ENCODE measurements at regions not wholly inside any gene's neighbourhood (a gene's known extent, or its start where the extent isn't known, plus 50 kb on each side); places are given as distances from the start of the nearest gene placed in this dataset.

DNA sequence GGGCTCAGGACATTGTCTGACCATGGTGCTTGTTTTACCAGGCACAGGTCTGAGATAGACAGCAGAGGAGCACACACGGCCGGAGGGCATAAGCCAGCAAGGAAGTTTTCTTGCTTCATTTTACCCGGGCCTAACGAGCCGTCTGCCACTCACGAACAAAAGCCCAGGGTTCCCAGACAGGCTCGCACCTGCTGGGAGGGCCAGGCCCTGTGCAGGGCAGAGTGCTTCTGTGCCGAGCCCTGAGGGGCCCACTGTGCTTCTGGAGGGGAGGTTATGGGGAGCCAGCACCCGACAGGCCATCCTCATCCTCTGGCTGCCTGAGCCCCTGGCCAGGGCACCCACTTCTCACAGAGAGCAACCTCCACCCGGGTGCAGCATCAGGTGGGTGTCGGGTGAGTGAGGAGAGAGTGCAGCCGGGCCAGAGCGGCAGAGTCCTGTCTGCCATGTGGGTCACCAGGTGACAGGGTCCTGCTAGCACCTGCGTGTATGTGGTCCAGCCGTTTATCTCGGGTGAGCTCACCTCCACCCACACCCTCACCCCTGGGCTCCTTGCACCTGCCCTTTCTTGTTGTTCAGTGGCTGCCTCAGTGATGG is 297.9 kb downstream of the NDUFA10 start:
- H3K4me1 ChIP-seq, result no peaks in the 10 kb centered on the region
- no peaks in the 10 kb centered on the region for H3K27me3 ChIP-seq
- intact Hi-C loops (cut with DNase I; ENCODE audit: low total_unique reads), result no loop called here
- no peaks in the 10 kb centered on the region for H3K36me3 ChIP-seq
- DNase-seq, result no peak
- TF ChIP-seq POLR2A (IDR thresholded peaks at IDR 0.05), result no peak
- TF ChIP-seq, protein P1, sequence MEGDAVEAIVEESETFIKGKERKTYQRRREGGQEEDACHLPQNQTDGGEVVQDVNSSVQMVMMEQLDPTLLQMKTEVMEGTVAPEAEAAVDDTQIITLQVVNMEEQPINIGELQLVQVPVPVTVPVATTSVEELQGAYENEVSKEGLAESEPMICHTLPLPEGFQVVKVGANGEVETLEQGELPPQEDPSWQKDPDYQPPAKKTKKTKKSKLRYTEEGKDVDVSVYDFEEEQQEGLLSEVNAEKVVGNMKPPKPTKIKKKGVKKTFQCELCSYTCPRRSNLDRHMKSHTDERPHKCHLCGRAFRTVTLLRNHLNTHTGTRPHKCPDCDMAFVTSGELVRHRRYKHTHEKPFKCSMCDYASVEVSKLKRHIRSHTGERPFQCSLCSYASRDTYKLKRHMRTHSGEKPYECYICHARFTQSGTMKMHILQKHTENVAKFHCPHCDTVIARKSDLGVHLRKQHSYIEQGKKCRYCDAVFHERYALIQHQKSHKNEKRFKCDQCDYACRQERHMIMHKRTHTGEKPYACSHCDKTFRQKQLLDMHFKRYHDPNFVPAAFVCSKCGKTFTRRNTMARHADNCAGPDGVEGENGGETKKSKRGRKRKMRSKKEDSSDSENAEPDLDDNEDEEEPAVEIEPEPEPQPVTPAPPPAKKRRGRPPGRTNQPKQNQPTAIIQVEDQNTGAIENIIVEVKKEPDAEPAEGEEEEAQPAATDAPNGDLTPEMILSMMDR (IDR thresholded peaks at IDR 0.05), result no peak
- no peak for TF ChIP-seq POLR2AphosphoS5 (IDR thresholded peaks at IDR 0.05)
- TF ChIP-seq EP300 (IDR thresholded peaks at IDR 0.05; ENCODE audit: low read depth), result no peak
- no peaks in the 10 kb centered on the region for H3K9me3 ChIP-seq
- no peak overlapping the region for H3K27ac ChIP-seq
- 70% methylated on average over 16 of the region's 16 CpGs; no CpG with 5 or more reads in 1 of the 2 donors for WGBS, 2 donors (ENCODE audit: low coverage in 1 of 2)
- in situ Hi-C loops (cut with MboI; ENCODE audit: low pct_ligation_motif_present in 1 of 4, low pct_unique_long_range_greater_than_20kb in 1 of 4, low sequenced_read_pairs in 3 of 4), result no loop called here
- no peak overlapping the region for H3K4me3 ChIP-seq

DNA sequence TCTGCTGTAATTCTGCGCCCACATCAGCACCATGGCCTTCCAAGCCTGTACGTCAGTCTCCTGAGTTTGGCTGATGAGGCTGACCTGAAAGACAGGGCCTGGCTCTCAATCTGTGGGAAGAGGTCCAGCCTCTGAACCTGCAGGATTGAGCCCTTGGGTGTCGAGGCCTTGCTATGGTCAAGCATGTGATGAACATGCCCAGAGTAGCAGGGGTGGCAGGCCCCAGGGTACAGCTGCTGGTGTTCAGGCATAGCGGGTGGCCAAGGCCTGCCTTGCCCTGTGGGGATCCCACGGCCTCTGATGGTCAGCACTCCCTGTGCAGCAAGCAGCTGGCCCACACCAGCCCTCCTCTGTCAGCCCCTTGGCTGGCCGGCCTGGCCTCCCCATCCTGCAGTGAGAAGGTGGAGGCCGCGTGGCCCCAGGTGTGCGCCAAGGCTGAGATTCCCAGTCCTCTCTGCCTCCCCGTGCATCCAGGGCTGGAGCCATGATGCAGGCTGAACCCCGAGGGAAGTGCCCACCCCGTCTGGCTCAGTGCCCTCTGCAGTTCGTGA is 298.4 kb downstream of the NDUFA10 start:
- in situ Hi-C loops (cut with MboI; ENCODE audit: low pct_ligation_motif_present in 1 of 4, low pct_unique_long_range_greater_than_20kb in 1 of 4, low sequenced_read_pairs in 3 of 4), result no loop called here
- DNase-seq, result no peak

DNA sequence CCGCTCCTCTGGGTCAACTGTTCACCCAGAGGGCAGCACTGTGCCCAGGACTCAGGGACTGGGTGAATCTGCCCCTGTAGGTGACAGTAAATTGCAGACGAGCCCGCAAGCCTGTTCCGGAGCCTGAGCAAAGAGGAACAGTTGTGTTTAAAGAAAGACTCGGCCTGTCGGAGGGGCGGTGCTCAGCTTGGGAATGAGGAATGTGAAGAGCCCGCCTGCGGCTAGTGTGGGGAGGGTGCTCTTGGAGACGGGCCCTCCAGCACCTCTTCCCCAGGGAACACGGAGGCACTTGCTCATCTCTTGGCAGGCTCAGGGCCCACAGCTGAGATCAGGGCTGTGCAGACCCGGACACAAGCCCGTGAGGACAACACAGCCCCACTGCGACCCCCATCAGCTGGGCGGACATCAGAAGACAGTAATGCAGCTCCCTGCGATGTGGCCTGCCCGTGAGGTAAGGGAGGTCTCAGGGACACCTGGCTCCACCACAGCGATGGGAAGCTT is 299.0 kb downstream of the NDUFA10 start:
- Histone ChIP-seq H3K4me1 (no peaks in the 10 kb centered on the region), H3K4me3 (no peak overlapping the region), H3K36me3 (no peaks in the 10 kb centered on the region), H3K27me3 (no peaks in the 10 kb centered on the region), H3K9me3 (no peaks in the 10 kb centered on the region), H3K27ac (no peak overlapping the region)
- intact Hi-C loops (cut with DNase I; ENCODE audit: low total_unique reads), result no loop called here
- WGBS, 2 donors (ENCODE audit: low coverage in 1 of 2), result 86% methylated on average over 18 of the region's 18 CpGs; no CpG with 5 or more reads in 1 of the 2 donors
- in situ Hi-C loops (cut with MboI; ENCODE audit: low pct_ligation_motif_present in 1 of 4, low pct_unique_long_range_greater_than_20kb in 1 of 4, low sequenced_read_pairs in 3 of 4), result no loop called here
- DNase-seq, result no peak
- TF ChIP-seq POLR2A (IDR thresholded peaks at IDR 0.05), result no peak
- TF ChIP-seq, protein P1 (IDR thresholded peaks at IDR 0.05), result no peak
- no peak for TF ChIP-seq EP300 (IDR thresholded peaks at IDR 0.05; ENCODE audit: low read depth)
- no peak for TF ChIP-seq POLR2AphosphoS5 (IDR thresholded peaks at IDR 0.05)

More for the DNA sequence above, 298.4 kb downstream of the NDUFA10 start:
- no peak for TF ChIP-seq EP300 (IDR thresholded peaks at IDR 0.05; ENCODE audit: low read depth)
- no peak for TF ChIP-seq POLR2A (IDR thresholded peaks at IDR 0.05)
- TF ChIP-seq, protein P1 (IDR thresholded peaks at IDR 0.05), result no peak
- TF ChIP-seq POLR2AphosphoS5 (IDR thresholded peaks at IDR 0.05), result no peak
- Histone ChIP-seq H3K27ac (no peak overlapping the region), H3K36me3 (no peaks in the 10 kb centered on the region), H3K4me1 (no peaks in the 10 kb centered on the region), H3K4me3 (no peak overlapping the region), H3K27me3 (no peaks in the 10 kb centered on the region), H3K9me3 (no peaks in the 10 kb centered on the region)
- WGBS, 2 donors (ENCODE audit: low coverage in 1 of 2), result 72% methylated on average over 6 of the region's 13 CpGs; no CpG with 5 or more reads in 1 of the 2 donors
- intact Hi-C loops (cut with DNase I; ENCODE audit: low total_unique reads), result no loop called here

DNA sequence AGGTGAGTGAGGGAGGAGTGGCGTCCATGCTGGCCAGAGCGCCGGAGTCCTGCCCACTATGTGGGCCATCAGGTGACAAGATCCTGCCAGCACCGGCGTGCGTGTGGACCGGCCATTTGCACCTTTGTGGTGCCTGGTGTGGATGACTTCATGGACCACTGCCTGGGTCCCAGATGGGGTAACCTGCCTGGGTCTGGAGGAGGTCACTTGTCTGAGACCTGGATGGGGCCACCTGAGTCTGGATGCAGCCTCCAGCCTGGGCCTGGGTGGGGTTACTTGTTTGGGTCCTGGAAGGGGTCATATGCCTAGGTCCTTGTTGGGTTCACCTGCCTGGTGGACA is 299.6 kb downstream of the NDUFA10 start:
- in situ Hi-C loops (cut with MboI; ENCODE audit: low pct_ligation_motif_present in 1 of 4, low pct_unique_long_range_greater_than_20kb in 1 of 4, low sequenced_read_pairs in 3 of 4) (no loop called here), intact Hi-C loops (cut with DNase I; ENCODE audit: low total_unique reads) (no loop called here)
- Histone ChIP-seq H3K4me1 (no peaks in the 10 kb centered on the region), H3K4me3 (no peak overlapping the region), H3K27me3 (no peaks in the 10 kb centered on the region), H3K36me3 (no peaks in the 10 kb centered on the region), H3K27ac (no peak overlapping the region), H3K9me3 (no peaks in the 10 kb centered on the region)
- peak; percentile 3 for DNase-seq
- TF ChIP-seq EP300 (IDR thresholded peaks at IDR 0.05; ENCODE audit: low read depth) (no peak), POLR2AphosphoS5 (IDR thresholded peaks at IDR 0.05) (no peak), POLR2A (IDR thresholded peaks at IDR 0.05) (no peak)
- TF ChIP-seq, protein P1 (IDR thresholded peaks at IDR 0.05), result no peak
- WGBS, 2 donors (ENCODE audit: low coverage in 1 of 2), result 84% methylated on average over 7 of the region's 7 CpGs; no CpG with 5 or more reads in 1 of the 2 donors
